ENCODE measurements at regions not wholly inside any gene's neighbourhood (a gene's known extent, or its start where the extent isn't known, plus 50 kb on each side); places are given as distances from the start of the nearest gene placed in this dataset.

GRCh38 chr9:99576002-99576401, 245.7 kb upstream of the NR4A3 start:
- no TSS peak for BruUV-seq (replicated peaks)

GRCh38 chr9:99576876-99577275, 244.8 kb upstream of the NR4A3 start:
- H3K9me3 Mint-ChIP-seq (ENCODE audit: low read depth, unreplicated experiment) = no peaks in the 10 kb centered on the region
- H3K36me3 Mint-ChIP-seq (ENCODE audit: insufficient read depth, unreplicated experiment) = no peaks in the 10 kb centered on the region
- no TSS peak for BruUV-seq (replicated peaks)
- no peak overlapping the region for H3K4me3 Mint-ChIP-seq (ENCODE audit: low read depth, unreplicated experiment)
- no peak for TF ChIP-seq CTCF (IDR thresholded peaks at IDR 0.05; ENCODE audit: unreplicated experiment)
- H3K4me1 Mint-ChIP-seq (ENCODE audit: low read depth, unreplicated experiment) = no peaks in the 10 kb centered on the region
- peaks cover 28% of the 10 kb centered on the region for H3K27me3 Mint-ChIP-seq (ENCODE audit: unreplicated experiment)
- no peak overlapping the region for H3K27ac Mint-ChIP-seq (ENCODE audit: unreplicated experiment)
- no peak for DNase-seq
- intact Hi-C loops (cut with micrococcal nuclease; ENCODE audit: unreplicated experiment) = no loop called here
- CTCF ChIA-PET = no interaction called here

More at GRCh38 chr9:99576002-99576401, 245.7 kb upstream of the NR4A3 start:
- Mint-ChIP-seq H3K36me3 (ENCODE audit: insufficient read depth, unreplicated experiment) (no peaks in the 10 kb centered on the region), H3K4me3 (ENCODE audit: low read depth, unreplicated experiment) (no peak overlapping the region), H3K27me3 (ENCODE audit: unreplicated experiment) (peaks cover 33% of the 10 kb centered on the region), H3K9me3 (ENCODE audit: low read depth, unreplicated experiment) (no peaks in the 10 kb centered on the region), H3K27ac (ENCODE audit: unreplicated experiment) (no peak overlapping the region), H3K4me1 (ENCODE audit: low read depth, unreplicated experiment) (no peaks in the 10 kb centered on the region)
- DNase-seq = no peak
- CTCF ChIA-PET = no interaction called here
- TF ChIP-seq CTCF (IDR thresholded peaks at IDR 0.05; ENCODE audit: unreplicated experiment) = no peak
- intact Hi-C loops (cut with micrococcal nuclease; ENCODE audit: unreplicated experiment) = no loop called here

- Mint-ChIP-seq H3K4me3 (ENCODE audit: low read depth, unreplicated experiment) (no peak overlapping the region), H3K4me1 (ENCODE audit: low read depth, unreplicated experiment) (no peaks in the 10 kb centered on the region), H3K27ac (ENCODE audit: unreplicated experiment) (no peak overlapping the region), H3K36me3 (ENCODE audit: insufficient read depth, unreplicated experiment) (no peaks in the 10 kb centered on the region), H3K27me3 (ENCODE audit: unreplicated experiment) (peaks cover 23% of the 10 kb centered on the region), H3K9me3 (ENCODE audit: low read depth, unreplicated experiment) (no peaks in the 10 kb centered on the region)
- CTCF ChIA-PET = no interaction called here
- TF ChIP-seq CTCF (IDR thresholded peaks at IDR 0.05; ENCODE audit: unreplicated experiment) = no peak
- BruUV-seq (replicated peaks) = no TSS peak
- no peak for DNase-seq
- intact Hi-C loops (cut with micrococcal nuclease; ENCODE audit: unreplicated experiment) = no loop called here
Measured at GRCh38 chr9:99577351-99577750, 244.3 kb upstream of the NR4A3 start.

DNA sequence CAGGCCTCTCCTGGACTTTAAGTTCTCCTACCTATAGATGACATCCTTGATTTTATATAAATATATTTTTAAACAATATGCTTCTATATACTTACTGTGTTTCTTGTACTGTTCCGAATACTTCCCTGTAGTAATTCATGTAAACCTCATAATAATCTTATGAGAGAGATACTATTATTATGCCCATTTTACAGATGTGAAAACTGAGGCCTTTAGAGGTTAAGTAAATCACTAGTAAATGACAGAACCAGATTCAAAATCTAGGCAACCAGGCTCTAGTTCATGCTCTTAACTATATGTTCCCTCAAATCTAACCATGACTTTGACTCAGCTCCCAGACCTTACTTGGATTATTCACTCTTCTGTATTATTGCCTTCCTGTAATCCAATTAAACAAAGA, 243.0 kb upstream of the NR4A3 start:
- BruUV-seq (replicated peaks) = no TSS peak
- peaks cover 16% of the 10 kb centered on the region for H3K27me3 Mint-ChIP-seq (ENCODE audit: unreplicated experiment)
- intact Hi-C loops (cut with micrococcal nuclease; ENCODE audit: unreplicated experiment) = no loop called here

More for the DNA sequence above, 243.0 kb upstream of the NR4A3 start:
- Mint-ChIP-seq H3K4me1 (ENCODE audit: low read depth, unreplicated experiment) (no peaks in the 10 kb centered on the region), H3K36me3 (ENCODE audit: insufficient read depth, unreplicated experiment) (no peaks in the 10 kb centered on the region), H3K27ac (ENCODE audit: unreplicated experiment) (no peak overlapping the region), H3K4me3 (ENCODE audit: low read depth, unreplicated experiment) (no peak overlapping the region), H3K9me3 (ENCODE audit: low read depth, unreplicated experiment) (no peaks in the 10 kb centered on the region)
- no peak for DNase-seq
- CTCF ChIA-PET = no interaction called here
- no peak for TF ChIP-seq CTCF (IDR thresholded peaks at IDR 0.05; ENCODE audit: unreplicated experiment)
